ENCODE measurements at regions not wholly inside any gene's neighbourhood (a gene's known extent, or its start where the extent isn't known, plus 50 kb on each side); places are given as distances from the start of the nearest gene placed in this dataset.

GRCh38 chr12:116393255-116393654 lies 115.8 kb upstream of the MED13L start:
- ATAC-seq: no peak
- no peaks in the 10 kb centered on the region for H3K36me3 ChIP-seq
- H3K27ac ChIP-seq: no peak overlapping the region
- peaks cover 5 to 8% of the 10 kb centered on the region in 2 donors for H3K4me1 ChIP-seq
- no peak for TF ChIP-seq CTCF (IDR thresholded peaks at IDR 0.05)
- no peak for DNase-seq
- H3K9me3 ChIP-seq: peaks cover 0 to 3% of the 10 kb centered on the region in 2 donors
- intact Hi-C loops (cut with DNase I): no loop called here
- H3K27me3 ChIP-seq: no peaks in the 10 kb centered on the region
- H3K4me3 ChIP-seq: no peak overlapping the region

- Histone ChIP-seq H3K4me3 (no peak overlapping the region), H3K9me3 (peaks cover 0 to 11% of the 10 kb centered on the region in 2 donors), H3K27ac (no peak overlapping the region), H3K4me1 (peaks cover 5 to 7% of the 10 kb centered on the region in 2 donors), H3K27me3 (no peaks in the 10 kb centered on the region), H3K36me3 (no peaks in the 10 kb centered on the region)
- no peak for TF ChIP-seq CTCF (IDR thresholded peaks at IDR 0.05)
- intact Hi-C loops (cut with DNase I): no loop called here
- ATAC-seq (no peak), DNase-seq (no peak)
Measured at GRCh38 chr12:116393859-116394650, 116.6 kb upstream of the MED13L start.

GRCh38 chr12:116395396-116395795 lies 117.9 kb upstream of the MED13L start:
- no peak for TF ChIP-seq CTCF (IDR thresholded peaks at IDR 0.05)
- H3K9me3 ChIP-seq: peaks cover 0 to 15% of the 10 kb centered on the region in 2 donors
- ATAC-seq (no peak), DNase-seq (no peak)
- intact Hi-C loops (cut with DNase I): no loop called here
- no peak overlapping the region for H3K4me3 ChIP-seq
- no peaks in the 10 kb centered on the region for H3K36me3 ChIP-seq
- H3K4me1 ChIP-seq: peaks cover 0 to 5% of the 10 kb centered on the region in 2 donors
- no peak overlapping the region for H3K27ac ChIP-seq
- H3K27me3 ChIP-seq: no peaks in the 10 kb centered on the region

GRCh38 chr12:116397148-116397547 lies 119.7 kb upstream of the MED13L start:
- Histone ChIP-seq H3K4me1 (peaks cover 0 to 5% of the 10 kb centered on the region in 2 donors), H3K4me3 (no peak overlapping the region), H3K27ac (no peak overlapping the region), H3K9me3 (peaks cover 0 to 20% of the 10 kb centered on the region in 2 donors), H3K36me3 (no peaks in the 10 kb centered on the region), H3K27me3 (no peaks in the 10 kb centered on the region)
- DNase-seq (no peak), ATAC-seq (no peak)
- intact Hi-C loops (cut with DNase I): no loop called here
- TF ChIP-seq CTCF (IDR thresholded peaks at IDR 0.05): no peak

GRCh38 chr12:116398193-116398592 lies 120.7 kb upstream of the MED13L start:
- ATAC-seq (no peak), DNase-seq (no peak)
- intact Hi-C loops (cut with DNase I): no loop called here
- Histone ChIP-seq H3K27me3 (no peaks in the 10 kb centered on the region), H3K4me1 (peaks cover 0 to 4% of the 10 kb centered on the region in 2 donors), H3K27ac (no peak overlapping the region), H3K36me3 (no peaks in the 10 kb centered on the region), H3K9me3 (peaks cover 0 to 20% of the 10 kb centered on the region in 2 donors), H3K4me3 (no peak overlapping the region)
- TF ChIP-seq CTCF (IDR thresholded peaks at IDR 0.05): no peak
